ENCODE measurements at regions not wholly inside any gene's neighbourhood (a gene's known extent, or its start where the extent isn't known, plus 50 kb on each side); places are given as distances from the start of the nearest gene placed in this dataset.
"Not testable (repeated sequence)": the region's sequence is repeated elsewhere in the genome, so short reads cannot be mapped to it uniquely, and the experiment has no call there.

GRCh38 chr7:49099587-49100326 is 175.4 kb downstream of the CDC14C start:
- Histone ChIP-seq H3K27me3 (ENCODE audit: control insufficient read depth, insufficient read depth, low read length, poor library complexity, severe bottlenecking) (no peaks in the 10 kb centered on the region), H3K27ac (ENCODE audit: insufficient read depth, low read depth, low read length, poor library complexity, severe bottlenecking) (no peak overlapping the region), H3K4me1 (ENCODE audit: control insufficient read depth, insufficient read depth, low read length) (peaks cover 12% of the 10 kb centered on the region), H3K9me3 (ENCODE audit: control insufficient read depth, low read length) (no peaks in the 10 kb centered on the region), H3K4me3 (ENCODE audit: insufficient read depth, low read depth, low read length) (no peak overlapping the region), H3K36me3 (ENCODE audit: control insufficient read depth, insufficient read depth, low read length) (no peaks in the 10 kb centered on the region)
- 87 to 88% methylated on average over 4 to 5 of the region's 5 CpGs for WGBS, 2 experiments

GRCh38 chr7:49100908-49101740 is 176.8 kb downstream of the CDC14C start:
- not testable (repeated sequence) for H3K9me3 ChIP-seq (ENCODE audit: control insufficient read depth, low read length); H3K4me1 ChIP-seq (ENCODE audit: control insufficient read depth, insufficient read depth, low read length); H3K27me3 ChIP-seq (ENCODE audit: control insufficient read depth, insufficient read depth, low read length, poor library complexity, severe bottlenecking); H3K4me3 ChIP-seq (ENCODE audit: insufficient read depth, low read depth, low read length); H3K36me3 ChIP-seq (ENCODE audit: control insufficient read depth, insufficient read depth, low read length)
- 1% methylated on average over 7 to 8 of the region's 8 CpGs for WGBS, 2 experiments
- peak overlapping the region; percentile 36 for H3K27ac ChIP-seq (ENCODE audit: insufficient read depth, low read depth, low read length, poor library complexity, severe bottlenecking)

GRCh38 chr7:49102411-49102810 is 178.1 kb downstream of the CDC14C start:
- H3K36me3 ChIP-seq (ENCODE audit: control insufficient read depth, insufficient read depth, low read length) = no peaks in the 10 kb centered on the region
- H3K27me3 ChIP-seq (ENCODE audit: control insufficient read depth, insufficient read depth, low read length, poor library complexity, severe bottlenecking) = no peaks in the 10 kb centered on the region
- H3K4me3 ChIP-seq (ENCODE audit: insufficient read depth, low read depth, low read length) = no peak overlapping the region
- H3K4me1 ChIP-seq (ENCODE audit: control insufficient read depth, insufficient read depth, low read length) = peaks cover 8% of the 10 kb centered on the region
- peaks cover 2% of the 10 kb centered on the region for H3K9me3 ChIP-seq (ENCODE audit: control insufficient read depth, low read length)
- WGBS, 2 experiments = no CpG with 5 or more reads among the region's 1 CpG
- H3K27ac ChIP-seq (ENCODE audit: insufficient read depth, low read depth, low read length, poor library complexity, severe bottlenecking) = no peak overlapping the region

- Histone ChIP-seq H3K4me1 (ENCODE audit: control insufficient read depth, insufficient read depth, low read length) (no peaks in the 10 kb centered on the region), H3K27ac (ENCODE audit: insufficient read depth, low read depth, low read length, poor library complexity, severe bottlenecking) (no peak overlapping the region), H3K4me3 (ENCODE audit: insufficient read depth, low read depth, low read length) (no peak overlapping the region)
These were observed 187.4 kb downstream of the CDC14C start for GRCh38 chr7:49111706-49112105.

GRCh38 chr7:49112222-49112621 is 187.9 kb downstream of the CDC14C start:
- H3K27ac ChIP-seq (ENCODE audit: insufficient read depth, low read depth, low read length, poor library complexity, severe bottlenecking) = no peak overlapping the region
- H3K9me3 ChIP-seq (ENCODE audit: control insufficient read depth, low read length) = peaks cover 4% of the 10 kb centered on the region
- no peaks in the 10 kb centered on the region for H3K4me1 ChIP-seq (ENCODE audit: control insufficient read depth, insufficient read depth, low read length)
- no peak overlapping the region for H3K4me3 ChIP-seq (ENCODE audit: insufficient read depth, low read depth, low read length)
- H3K36me3 ChIP-seq (ENCODE audit: control insufficient read depth, insufficient read depth, low read length) = no peaks in the 10 kb centered on the region
- no peaks in the 10 kb centered on the region for H3K27me3 ChIP-seq (ENCODE audit: control insufficient read depth, insufficient read depth, low read length, poor library complexity, severe bottlenecking)
- WGBS, 2 experiments = 81 to 83% methylated on average over 3 of the region's 3 CpGs

More at GRCh38 chr7:49111706-49112105, 187.4 kb downstream of the CDC14C start:
- H3K27me3 ChIP-seq (ENCODE audit: control insufficient read depth, insufficient read depth, low read length, poor library complexity, severe bottlenecking) = no peaks in the 10 kb centered on the region
- peaks cover 5% of the 10 kb centered on the region for H3K9me3 ChIP-seq (ENCODE audit: control insufficient read depth, low read length)
- 67 to 100% methylated on average over 1 of the region's 1 CpG for WGBS, 2 experiments
- H3K36me3 ChIP-seq (ENCODE audit: control insufficient read depth, insufficient read depth, low read length) = no peaks in the 10 kb centered on the region

GRCh38 chr7:49112647-49113046 is 188.3 kb downstream of the CDC14C start:
- WGBS, 2 experiments = 86 to 94% methylated on average over 5 of the region's 5 CpGs
- Histone ChIP-seq H3K27me3 (ENCODE audit: control insufficient read depth, insufficient read depth, low read length, poor library complexity, severe bottlenecking) (no peaks in the 10 kb centered on the region), H3K4me1 (ENCODE audit: control insufficient read depth, insufficient read depth, low read length) (no peaks in the 10 kb centered on the region), H3K27ac (ENCODE audit: insufficient read depth, low read depth, low read length, poor library complexity, severe bottlenecking) (no peak overlapping the region), H3K36me3 (ENCODE audit: control insufficient read depth, insufficient read depth, low read length) (no peaks in the 10 kb centered on the region), H3K9me3 (ENCODE audit: control insufficient read depth, low read length) (peaks cover under 1% of the 10 kb centered on the region), H3K4me3 (ENCODE audit: insufficient read depth, low read depth, low read length) (no peak overlapping the region)

GRCh38 chr7:49119706-49120105 is 195.4 kb downstream of the CDC14C start:
- Histone ChIP-seq H3K9me3 (ENCODE audit: control insufficient read depth, low read length) (no peaks in the 10 kb centered on the region), H3K27me3 (ENCODE audit: control insufficient read depth, insufficient read depth, low read length, poor library complexity, severe bottlenecking) (no peaks in the 10 kb centered on the region), H3K4me1 (ENCODE audit: control insufficient read depth, insufficient read depth, low read length) (peaks cover 3% of the 10 kb centered on the region), H3K27ac (ENCODE audit: insufficient read depth, low read depth, low read length, poor library complexity, severe bottlenecking) (no peak overlapping the region), H3K36me3 (ENCODE audit: control insufficient read depth, insufficient read depth, low read length) (no peaks in the 10 kb centered on the region), H3K4me3 (ENCODE audit: insufficient read depth, low read depth, low read length) (no peak overlapping the region)
- WGBS, 2 experiments = 94 to 97% methylated on average over 2 of the region's 2 CpGs

GRCh38 chr7:49125246-49125645 is 200.9 kb downstream of the CDC14C start:
- H3K27me3 ChIP-seq (ENCODE audit: control insufficient read depth, insufficient read depth, low read length, poor library complexity, severe bottlenecking) = no peaks in the 10 kb centered on the region
- WGBS, 2 experiments = 88 to 91% methylated on average over 3 of the region's 3 CpGs
- H3K9me3 ChIP-seq (ENCODE audit: control insufficient read depth, low read length) = no peaks in the 10 kb centered on the region
- H3K4me3 ChIP-seq (ENCODE audit: insufficient read depth, low read depth, low read length) = no peak overlapping the region
- H3K4me1 ChIP-seq (ENCODE audit: control insufficient read depth, insufficient read depth, low read length) = peaks cover 3% of the 10 kb centered on the region
- H3K36me3 ChIP-seq (ENCODE audit: control insufficient read depth, insufficient read depth, low read length) = no peaks in the 10 kb centered on the region
- H3K27ac ChIP-seq (ENCODE audit: insufficient read depth, low read depth, low read length, poor library complexity, severe bottlenecking) = no peak overlapping the region

- WGBS, 2 experiments = 75 to 77% methylated on average over 5 of the region's 5 CpGs
These were observed 203.1 kb downstream of the CDC14C start for GRCh38 chr7:49127359-49127913.

GRCh38 chr7:49137978-49138377 is 213.6 kb downstream of the CDC14C start:
- H3K4me3 ChIP-seq (ENCODE audit: insufficient read depth, low read depth, low read length) = no peak overlapping the region
- H3K4me1 ChIP-seq (ENCODE audit: control insufficient read depth, insufficient read depth, low read length) = peaks cover 13% of the 10 kb centered on the region
- no peaks in the 10 kb centered on the region for H3K36me3 ChIP-seq (ENCODE audit: control insufficient read depth, insufficient read depth, low read length)
- H3K27me3 ChIP-seq (ENCODE audit: control insufficient read depth, insufficient read depth, low read length, poor library complexity, severe bottlenecking) = no peaks in the 10 kb centered on the region
- no peaks in the 10 kb centered on the region for H3K9me3 ChIP-seq (ENCODE audit: control insufficient read depth, low read length)
- 80 to 86% methylated on average over 1 of the region's 1 CpG for WGBS, 2 experiments
- H3K27ac ChIP-seq (ENCODE audit: insufficient read depth, low read depth, low read length, poor library complexity, severe bottlenecking) = no peak overlapping the region

More at GRCh38 chr7:49127359-49127913, 203.1 kb downstream of the CDC14C start:
- Histone ChIP-seq H3K4me3 (ENCODE audit: insufficient read depth, low read depth, low read length) (no peak overlapping the region), H3K9me3 (ENCODE audit: control insufficient read depth, low read length) (no peaks in the 10 kb centered on the region), H3K27ac (ENCODE audit: insufficient read depth, low read depth, low read length, poor library complexity, severe bottlenecking) (no peak overlapping the region), H3K4me1 (ENCODE audit: control insufficient read depth, insufficient read depth, low read length) (peaks cover 3% of the 10 kb centered on the region), H3K27me3 (ENCODE audit: control insufficient read depth, insufficient read depth, low read length, poor library complexity, severe bottlenecking) (no peaks in the 10 kb centered on the region), H3K36me3 (ENCODE audit: control insufficient read depth, insufficient read depth, low read length) (no peaks in the 10 kb centered on the region)
